Cardiac muscle cell (in vitro differentiated cells and primary cell): ENCODE measurements at regions not wholly inside any gene's neighbourhood (a gene's known extent, or its start where the extent isn't known, plus 50 kb on each side); places are given as distances from the start of the nearest gene placed in this dataset.
A peak's percentile ranks its signal among the peaks of the same experiment; 100 is the strongest.

Experiments used
- DNase-seq, 2 donors: peaks; one replicate each; pipeline versions ENCODE4 v3.0.0 to v3.0.0-alpha.2; 2010 to 2017; ENCODE audit warnings: low read depth in 1 of 2, low spot score in 1 of 2
- H3K27ac ChIP-seq: fragments of 200-600 bp; sonication (generic); 2 replicates; pipeline ENCODE4 v1.5.1; 2016
- H3K27me3 ChIP-seq: fragments of 200-600 bp; sonication (generic); 2 replicates; pipeline ENCODE4 v1.6.0; 2016; ENCODE audit warnings: control low read depth
- H3K36me3 ChIP-seq: fragments of 200-600 bp; sonication (generic); 2 replicates; pipeline ENCODE4 v1.5.1; 2016; ENCODE audit warnings: control low read depth
- H3K4me1 ChIP-seq: fragments of 200-600 bp; sonication (generic); 2 replicates; pipeline ENCODE4 v1.8.1; 2017; ENCODE audit warnings: low read depth, mild to moderate bottlenecking, mixed run types
- H3K4me3 ChIP-seq: fragments of 200-600 bp; sonication (generic); 2 replicates; pipeline ENCODE4 v1.5.1; 2016; ENCODE audit warnings: mild to moderate bottlenecking
- H3K9me3 ChIP-seq: fragments of 200-600 bp; sonication (generic); 2 replicates; pipeline ENCODE4 v1.5.1; 2017; ENCODE audit warnings: low read depth, mild to moderate bottlenecking, control low read depth
- CTCF ChIP-seq: IDR thresholded peaks from 2 replicates; pipeline ENCODE4 v1.5.1; 2012; ENCODE audit warnings: low read depth, mild to moderate bottlenecking, low read length

DNA sequence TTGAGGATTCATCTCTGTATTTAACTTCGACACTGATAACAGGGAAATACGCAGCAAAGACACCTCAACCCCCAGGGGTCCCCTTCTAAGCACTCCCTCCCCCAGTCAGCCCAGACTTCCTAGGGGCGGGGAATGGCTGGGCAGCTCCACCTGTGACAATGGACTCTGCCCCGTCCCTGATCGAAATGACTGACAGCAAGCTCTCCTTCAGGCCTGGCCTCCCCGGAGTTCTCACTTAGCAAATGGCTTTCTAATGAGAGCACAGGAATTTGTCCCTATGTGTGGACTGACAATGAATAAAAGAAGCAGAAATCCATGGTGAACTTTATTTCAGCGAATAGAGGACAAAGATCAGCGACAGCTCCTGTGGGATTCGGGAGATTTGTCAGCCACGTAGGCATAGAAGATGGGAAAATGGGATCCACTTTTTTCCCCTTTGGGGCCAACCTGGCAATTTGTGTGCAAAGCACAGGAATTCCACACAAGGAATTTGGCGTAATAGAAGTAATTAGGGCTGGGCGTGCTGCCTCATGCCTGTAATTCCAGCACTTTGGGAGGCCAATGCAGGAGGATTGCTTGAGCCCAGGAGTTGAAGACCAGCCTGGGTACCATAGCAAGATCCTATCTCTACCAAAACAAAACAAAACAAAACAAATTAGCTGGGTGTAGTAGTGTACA, 63.8 kb downstream of the TNFAIP2 start:
- H3K9me3 ChIP-seq: no peaks in the 10 kb centered on the region
- no peaks in the 10 kb centered on the region for H3K4me1 ChIP-seq
- no peak for TF ChIP-seq CTCF
- H3K27me3 ChIP-seq: peaks cover 27% of the 10 kb centered on the region
- no peak overlapping the region for H3K27ac ChIP-seq
- H3K4me3 ChIP-seq: no peak overlapping the region
- no peak for DNase-seq
- H3K36me3 ChIP-seq: no peaks in the 10 kb centered on the region

- Histone ChIP-seq H3K9me3 (no peaks in the 10 kb centered on the region), H3K4me1 (no peaks in the 10 kb centered on the region), H3K27ac (no peak overlapping the region), H3K27me3 (peaks cover 27% of the 10 kb centered on the region), H3K4me3 (no peak overlapping the region), H3K36me3 (no peaks in the 10 kb centered on the region)
- TF ChIP-seq CTCF: no peak
- DNase-seq: no peak
Observed at GRCh38 chr14:103187911-103188310, 64.7 kb downstream of the TNFAIP2 start.

GRCh38 chr14:103188810-103189480, 65.7 kb downstream of the TNFAIP2 start:
- H3K27ac ChIP-seq: no peak overlapping the region
- H3K4me1 ChIP-seq: no peaks in the 10 kb centered on the region
- peaks cover 27% of the 10 kb centered on the region for H3K27me3 ChIP-seq
- H3K9me3 ChIP-seq: no peaks in the 10 kb centered on the region
- H3K36me3 ChIP-seq: no peaks in the 10 kb centered on the region
- peak; percentile 34 to 47 for DNase-seq
- H3K4me3 ChIP-seq: peak overlapping the region; percentile 39
- TF ChIP-seq CTCF: peak; percentile 32

DNA sequence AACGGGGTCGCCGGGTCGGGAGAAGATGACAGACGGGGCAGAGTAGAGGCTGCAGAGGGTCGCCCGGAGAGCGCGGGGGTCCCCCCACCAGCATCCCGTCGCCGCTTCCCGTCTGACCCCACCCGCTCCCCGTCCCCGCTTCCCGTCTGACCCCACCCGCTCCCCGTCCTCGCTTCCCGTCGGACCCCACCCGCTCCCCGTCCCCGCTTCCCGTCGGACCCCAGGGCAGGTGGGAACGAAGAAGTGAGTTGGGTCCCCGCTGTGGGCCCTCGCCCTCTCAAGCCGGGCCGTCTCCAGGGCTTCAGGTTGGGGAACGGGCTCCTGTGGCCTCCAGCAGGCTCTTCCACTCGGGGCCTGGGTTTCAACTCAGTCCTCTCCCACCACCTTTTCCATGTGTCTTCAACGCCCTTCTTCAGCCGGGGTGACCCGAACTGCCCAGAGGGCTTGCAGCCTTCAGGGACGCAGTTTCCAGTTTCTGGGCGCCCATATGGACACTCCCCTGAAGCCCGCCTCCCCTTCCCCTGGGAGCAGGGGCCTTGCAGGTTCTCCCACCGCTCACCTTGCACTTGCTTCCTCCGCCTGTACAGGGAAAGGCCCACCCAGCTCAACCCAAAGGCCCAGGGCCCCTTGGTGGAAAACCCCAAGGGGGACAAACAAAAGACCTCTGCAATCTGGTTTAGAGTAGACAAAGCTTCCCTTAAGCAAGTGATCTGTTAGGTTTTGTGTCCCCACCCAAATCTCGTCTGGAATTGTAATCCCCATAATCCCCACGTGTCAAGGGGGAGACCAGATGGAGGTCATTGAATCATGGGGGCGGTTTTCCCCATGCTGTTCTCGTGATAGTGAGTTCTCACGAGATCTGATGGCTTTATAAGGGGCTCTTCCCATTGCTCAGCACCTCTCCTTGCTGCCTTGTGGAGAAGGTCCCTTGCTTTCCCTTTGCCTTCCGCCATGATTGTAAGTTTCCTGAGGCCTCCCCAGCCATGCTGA, 66.5 kb downstream of the TNFAIP2 start:
- Histone ChIP-seq H3K4me3 (peak overlapping the region; percentile 39), H3K36me3 (no peaks in the 10 kb centered on the region), H3K4me1 (no peaks in the 10 kb centered on the region), H3K27me3 (peaks cover 27% of the 10 kb centered on the region), H3K27ac (no peak overlapping the region), H3K9me3 (no peaks in the 10 kb centered on the region)
- TF ChIP-seq CTCF: no peak
- no peak for DNase-seq

GRCh38 chr14:103190741-103191140, 67.5 kb downstream of the TNFAIP2 start:
- Histone ChIP-seq H3K4me1 (no peaks in the 10 kb centered on the region), H3K27ac (no peak overlapping the region), H3K36me3 (no peaks in the 10 kb centered on the region), H3K9me3 (no peaks in the 10 kb centered on the region), H3K4me3 (no peak overlapping the region), H3K27me3 (peaks cover 27% of the 10 kb centered on the region)
- no peak for TF ChIP-seq CTCF
- DNase-seq: no peak
